NCI-H146 treated with DMSO at 0.1 percent for 48 hours (cell line): ENCODE measurements at regions not wholly inside any gene's neighbourhood (a gene's known extent, or its start where the extent isn't known, plus 50 kb on each side); places are given as distances from the start of the nearest gene placed in this dataset.

Experiments used
- DNase-seq: peaks from one replicate; lab custom pipeline; 2025; ENCODE audit not compliant: unreplicated experiment; lab: John Stamatoyannopoulos, UW

DNA sequence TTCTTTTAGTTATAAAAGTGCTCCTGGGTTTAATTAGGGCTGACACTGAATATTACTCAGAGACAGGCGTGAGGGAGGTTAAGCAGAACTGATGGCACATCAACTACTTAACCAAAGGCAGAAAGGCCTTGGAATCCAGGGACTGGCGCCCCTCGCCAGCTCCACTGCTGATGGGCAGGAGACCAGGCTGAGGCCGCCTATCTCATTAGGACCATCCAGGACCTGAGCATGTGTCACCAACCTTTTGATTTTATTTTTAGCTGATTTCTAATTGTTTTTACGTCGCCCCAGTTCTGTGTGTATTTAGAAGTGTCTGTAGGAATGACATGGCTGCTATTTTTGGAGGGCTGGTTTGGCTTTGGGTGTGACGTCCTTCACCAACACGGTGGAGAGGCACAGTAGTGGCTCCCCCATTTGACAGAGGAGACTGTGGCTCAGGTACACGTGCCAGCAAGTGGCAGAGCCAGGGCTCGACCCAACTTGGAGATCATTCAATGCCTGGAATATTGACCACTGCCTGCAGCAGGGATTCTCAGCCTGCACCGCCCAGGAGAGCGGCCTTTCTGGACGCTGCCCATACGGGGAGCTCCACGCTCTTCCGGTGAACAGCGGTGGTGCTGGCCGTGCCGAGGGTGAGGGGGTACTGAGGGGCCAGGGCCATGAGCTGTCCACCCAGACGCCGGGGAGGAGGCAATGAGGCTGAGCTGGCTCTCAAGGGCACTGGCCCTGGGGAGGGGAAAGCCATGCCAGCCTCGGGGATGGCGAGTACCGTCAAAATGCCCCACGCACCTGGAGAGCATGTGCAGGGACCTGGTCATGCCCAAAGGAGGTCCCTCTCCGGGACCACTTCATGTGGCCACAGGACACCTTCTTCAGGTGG, 205.7 kb downstream of the ASB1 start:
- DNase-seq: no peak

DNA sequence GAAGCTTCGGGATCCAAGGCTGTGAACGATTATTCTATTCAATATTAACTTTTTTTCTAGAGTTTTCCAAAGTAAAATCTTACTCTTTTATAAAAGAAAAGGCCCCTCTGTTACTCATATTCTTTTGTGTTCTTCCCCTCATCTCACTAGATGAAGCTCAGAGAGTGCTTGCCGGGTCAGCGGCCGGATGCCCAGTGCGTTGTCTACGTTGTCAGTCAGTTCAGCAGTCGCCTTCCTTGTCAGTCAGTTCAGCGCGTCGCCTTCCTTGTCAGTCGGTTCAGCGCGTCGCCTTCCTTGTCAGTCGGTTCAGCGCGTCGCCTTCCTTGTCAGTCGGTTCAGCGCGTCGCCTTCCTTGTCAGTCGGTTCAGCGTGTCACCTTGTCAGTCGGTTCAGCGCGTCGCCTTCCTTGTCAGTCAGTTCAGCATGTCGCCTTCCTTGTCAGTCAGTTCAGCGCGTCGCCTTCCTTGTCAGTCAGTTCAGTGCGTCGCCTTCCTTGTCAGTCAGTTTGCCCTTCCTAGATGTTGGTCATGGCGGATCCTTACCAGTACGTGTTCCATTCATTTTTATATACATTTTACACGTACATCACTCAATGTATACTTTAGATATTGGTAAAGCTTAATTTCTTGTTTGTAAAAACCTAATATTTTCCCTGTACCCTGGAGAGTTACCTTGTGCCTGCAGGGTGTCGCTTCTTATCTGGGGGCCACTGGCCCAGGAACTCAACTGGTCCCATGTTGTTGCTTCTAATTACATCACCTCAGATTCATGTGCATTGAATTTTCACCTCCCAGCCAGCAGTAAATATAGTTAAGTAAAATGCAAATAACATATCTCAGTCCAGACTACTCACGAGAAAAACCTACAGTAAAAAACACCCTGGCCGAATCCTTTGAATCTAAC, 206.9 kb downstream of the ASB1 start:
- DNase-seq: no peak

- DNase-seq: no peak
Measured at GRCh38 chr2:238634701-238635357, 208.1 kb downstream of the ASB1 start.

GRCh38 chr2:238635647-238636051, 208.9 kb downstream of the ASB1 start:
- DNase-seq: no peak

DNA sequence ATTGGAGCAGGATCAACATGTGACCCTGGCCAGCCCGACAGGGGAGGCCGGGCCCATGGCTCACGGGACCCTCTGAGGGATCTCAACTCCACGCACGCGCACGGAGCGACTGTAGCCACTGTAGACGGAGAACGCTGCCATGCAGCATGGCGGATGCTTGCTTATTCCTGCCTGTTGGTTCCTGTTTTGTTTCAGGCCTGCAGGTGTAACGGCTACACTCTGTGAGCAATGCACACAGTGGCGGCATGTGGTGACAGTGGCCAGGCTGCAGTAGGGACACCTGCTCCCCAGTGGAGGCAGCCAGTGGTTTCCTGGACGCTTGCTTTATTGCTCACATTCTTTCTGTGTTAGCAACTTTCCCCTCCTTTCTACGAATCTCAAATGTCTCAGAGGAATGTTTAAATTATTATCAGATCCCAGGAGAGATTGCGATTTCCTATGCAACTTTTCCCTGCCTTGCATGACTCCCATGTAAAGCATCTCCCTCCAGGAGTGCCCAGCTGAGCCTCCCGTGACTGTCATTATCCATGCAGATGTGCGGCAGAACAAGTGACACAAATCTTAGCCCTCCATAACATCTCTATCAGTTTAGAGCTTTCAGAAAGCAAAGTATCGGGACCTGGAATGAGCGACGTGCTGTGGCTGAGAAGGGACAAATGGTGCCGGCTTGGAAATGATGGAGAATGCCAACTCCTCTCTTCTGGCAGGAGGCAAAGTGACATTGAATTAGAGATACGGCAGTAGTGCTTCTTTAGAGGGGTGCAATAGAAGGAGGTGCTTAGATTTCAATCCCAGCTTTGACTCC, 209.7 kb downstream of the ASB1 start:
- no peak for DNase-seq

DNA sequence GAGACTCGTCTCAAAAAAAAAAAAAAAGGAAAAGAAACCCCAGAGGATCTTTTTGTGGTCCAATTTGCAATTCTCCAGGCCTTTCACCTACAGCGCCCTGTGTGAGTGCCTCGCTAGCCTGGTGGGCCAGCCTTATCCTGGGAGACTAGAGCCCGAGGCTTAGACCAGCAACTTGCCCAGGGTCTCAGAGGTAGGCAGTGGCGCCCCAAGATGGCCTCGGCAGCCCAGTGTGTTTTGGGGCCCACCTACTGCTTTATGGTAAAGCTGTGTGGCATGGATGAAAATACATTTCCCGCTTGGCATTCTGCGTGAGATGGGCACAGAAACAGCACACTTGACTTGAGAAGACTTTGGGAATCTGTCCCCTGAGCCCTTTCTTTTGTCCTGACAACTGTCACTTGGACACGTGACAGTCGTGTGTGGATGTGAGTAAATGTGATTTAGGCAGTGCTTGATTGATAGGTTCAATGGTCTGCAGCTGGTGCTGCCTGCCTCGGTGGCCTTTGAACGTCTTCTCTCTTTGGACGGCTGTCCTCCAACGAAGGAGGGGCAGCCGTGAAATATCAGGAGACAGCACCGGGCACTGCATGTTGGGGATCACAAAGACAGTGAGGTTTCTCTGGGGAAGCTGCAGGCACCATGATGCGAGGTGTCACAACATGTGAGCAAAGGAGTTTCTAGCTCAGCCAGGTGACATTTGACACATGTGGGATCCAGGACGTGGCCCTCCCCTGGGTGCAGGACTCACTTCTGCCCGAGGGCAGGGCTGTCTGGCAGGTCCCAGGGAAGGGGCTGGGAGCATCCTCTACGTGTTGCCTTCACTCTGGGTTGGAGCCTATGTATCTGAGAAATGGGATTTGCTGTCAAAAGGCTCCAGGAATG, 209.5 kb upstream of the TWIST2 start:
- no peak for DNase-seq

DNA sequence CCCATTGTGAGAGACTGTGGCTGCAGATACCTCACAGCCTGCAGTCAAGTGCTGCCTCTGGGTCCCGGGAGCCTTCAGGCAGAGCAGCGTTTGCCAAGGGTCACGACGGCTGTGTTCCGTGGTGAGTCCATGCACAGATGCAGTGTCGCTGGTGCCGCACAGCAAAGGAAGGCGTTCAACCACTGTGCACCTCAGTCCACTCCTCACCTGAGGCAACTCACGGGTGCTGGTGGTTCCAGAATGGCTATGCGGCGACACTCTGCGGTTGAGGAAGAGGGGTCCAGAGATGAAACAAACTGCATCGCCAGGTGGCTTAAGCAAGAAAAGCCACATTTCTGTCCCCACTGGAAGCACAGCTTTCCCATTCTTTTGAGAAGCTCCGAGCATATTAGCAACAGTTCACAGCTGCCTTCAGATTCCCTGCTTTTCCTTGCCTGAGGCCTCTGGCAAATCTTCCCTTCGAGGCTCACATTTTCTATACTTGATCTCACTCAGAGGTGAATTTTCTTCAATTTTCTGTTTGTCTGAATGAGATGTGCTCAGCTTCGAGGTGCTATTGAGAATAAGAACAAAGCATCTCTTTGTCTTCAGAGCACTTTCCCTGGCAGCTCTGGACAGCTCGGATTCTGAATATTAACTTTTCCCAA, 208.8 kb upstream of the TWIST2 start:
- DNase-seq: no peak

GRCh38 chr2:238640486-238640885, 207.4 kb upstream of the TWIST2 start:
- no peak for DNase-seq

GRCh38 chr2:238642973-238643372, 204.9 kb upstream of the TWIST2 start:
- DNase-seq: no peak

- no peak for DNase-seq
Measured at GRCh38 chr2:238643400-238643907, 204.4 kb upstream of the TWIST2 start.

- no peak for DNase-seq
Measured at GRCh38 chr2:238644095-238645081, 203.5 kb upstream of the TWIST2 start.

DNA sequence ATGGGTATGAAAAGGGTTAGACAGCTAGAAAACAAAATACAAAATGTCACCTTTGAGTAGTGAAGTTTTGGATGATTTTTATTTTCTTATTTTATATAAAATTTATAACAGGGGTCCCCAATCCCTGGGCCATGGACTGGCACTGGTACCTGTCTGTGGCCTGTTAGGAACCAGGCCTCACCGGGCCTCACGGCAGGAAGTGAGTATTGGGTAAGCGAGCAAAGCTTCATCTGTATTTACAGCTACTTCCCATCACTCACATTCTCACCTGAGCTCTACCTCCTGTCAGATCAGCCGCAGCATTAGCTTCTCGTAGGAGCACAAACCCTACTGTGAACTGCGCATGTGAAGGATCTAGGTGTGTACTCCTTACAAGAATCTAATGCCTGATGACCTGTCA, 202.8 kb upstream of the TWIST2 start:
- no peak for DNase-seq

DNA sequence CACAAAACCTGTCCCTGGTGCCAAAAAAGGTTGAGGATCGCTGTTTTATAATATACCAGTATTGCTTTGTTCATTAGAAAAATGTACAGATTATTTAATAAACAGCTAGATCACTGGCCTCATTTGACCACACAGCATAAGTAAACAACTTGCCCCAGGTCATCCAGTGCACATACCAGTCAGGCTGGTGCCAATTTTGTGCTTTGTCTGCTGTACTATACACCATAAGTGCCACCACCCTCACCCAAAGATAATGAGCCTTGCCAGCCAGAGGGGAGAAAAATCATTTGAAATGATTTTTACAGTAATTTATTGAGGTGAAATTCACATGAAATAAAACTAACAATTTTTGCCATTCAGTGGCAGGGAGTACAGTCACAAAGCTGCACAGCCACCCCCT, 202.2 kb upstream of the TWIST2 start:
- no peak for DNase-seq

DNA sequence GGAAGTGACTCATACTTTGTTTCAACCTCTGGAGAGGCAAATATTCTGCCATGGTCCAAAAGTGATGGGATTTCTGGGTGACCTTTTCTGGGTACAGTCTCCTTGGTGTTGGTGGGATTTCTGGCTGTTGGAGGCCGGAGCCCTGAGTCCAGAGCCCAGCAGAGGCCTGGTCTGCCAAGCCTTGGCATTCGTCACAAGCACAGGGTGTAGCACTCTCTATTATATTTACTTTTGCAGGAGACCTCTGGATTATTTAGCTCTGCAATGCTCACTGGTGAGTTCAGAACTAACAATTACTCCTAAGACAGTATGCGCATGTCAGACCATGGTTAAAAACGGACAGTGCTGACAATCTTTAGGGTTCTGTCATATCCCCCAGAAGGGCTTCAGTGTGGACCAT, 201.6 kb upstream of the TWIST2 start:
- DNase-seq: no peak

- DNase-seq: no peak
Measured at GRCh38 chr2:238646803-238647202, 201.1 kb upstream of the TWIST2 start.

DNA sequence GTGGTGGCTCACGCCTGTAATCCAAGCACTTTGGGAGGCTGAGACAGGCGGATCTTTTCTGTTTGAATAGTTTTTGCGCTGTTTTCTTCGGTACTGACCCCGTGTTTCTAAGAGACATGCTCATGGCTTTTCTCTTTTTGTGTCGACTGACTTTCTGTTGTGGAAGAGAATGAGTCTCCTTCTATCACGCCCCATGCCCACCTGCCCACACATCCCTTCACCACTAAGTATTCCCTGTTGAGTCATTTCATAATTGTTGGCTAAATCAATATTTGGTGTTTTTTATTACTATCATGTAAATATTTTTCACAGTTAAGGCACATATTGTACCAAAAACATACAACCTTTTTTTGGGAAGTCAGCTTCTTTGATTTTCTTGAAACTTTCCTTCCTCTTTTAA, 198.8 kb upstream of the TWIST2 start:
- no peak for DNase-seq

DNA sequence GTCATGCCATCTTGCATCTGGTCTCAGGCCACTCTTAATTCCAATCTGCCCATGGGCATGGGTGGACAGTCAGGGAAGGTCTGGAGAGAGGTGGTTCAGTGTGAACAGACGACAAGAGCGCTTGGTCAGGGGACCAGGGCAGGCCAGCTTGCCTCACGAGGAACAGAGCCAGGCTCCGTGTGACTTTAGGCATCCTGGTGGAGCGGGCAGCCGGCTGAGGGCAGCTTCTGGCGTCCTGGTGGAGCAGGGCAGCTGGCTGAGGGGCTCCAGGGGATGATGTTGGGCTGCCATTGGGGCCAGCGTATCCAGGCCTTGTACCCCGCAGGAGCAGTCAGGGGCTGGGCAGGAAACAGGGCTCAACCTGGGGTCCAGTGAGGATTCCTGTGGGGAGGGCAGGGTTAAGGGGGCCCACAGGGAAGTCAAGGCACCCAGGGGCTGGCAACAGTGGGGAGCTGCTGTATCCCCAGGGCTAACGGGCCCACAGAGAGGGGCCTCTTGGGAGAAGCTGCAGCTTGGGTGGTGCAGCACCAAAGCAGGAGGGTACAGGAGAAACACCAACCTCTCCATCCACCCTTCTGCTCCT, 197.9 kb upstream of the TWIST2 start:
- no peak for DNase-seq
